Body of pancreas (tissue), 4 donors: ENCODE measurements at regions not wholly inside any gene's neighbourhood (a gene's known extent, or its start where the extent isn't known, plus 50 kb on each side); places are given as distances from the start of the nearest gene placed in this dataset.

ENCODE experiments used
- POLR2A ChIP-seq, 3 donors: fragments of 450-650 bp; IDR thresholded peaks; one replicate each; pipeline ENCODE4 v1.6.1; 2016; ENCODE audit warnings: antibody characterized with exemption in 3 of 3, mild to moderate bottlenecking in 2 of 3
- TF ChIP-seq, protein P1 (sequence below), 7 experiments: fragments of 450-650 bp in 4 of 7; fragments of 200-600 bp in 3 of 7; sonication (generic) in 3 of 7; IDR thresholded peaks; one replicate each; pipeline ENCODE4 v1.5.1; 2016 to 2019; ENCODE audit warnings: antibody characterized with exemption in 7 of 7

- no peak for TF ChIP-seq POLR2A (IDR thresholded peaks at IDR 0.05)
- TF ChIP-seq, protein P1, sequence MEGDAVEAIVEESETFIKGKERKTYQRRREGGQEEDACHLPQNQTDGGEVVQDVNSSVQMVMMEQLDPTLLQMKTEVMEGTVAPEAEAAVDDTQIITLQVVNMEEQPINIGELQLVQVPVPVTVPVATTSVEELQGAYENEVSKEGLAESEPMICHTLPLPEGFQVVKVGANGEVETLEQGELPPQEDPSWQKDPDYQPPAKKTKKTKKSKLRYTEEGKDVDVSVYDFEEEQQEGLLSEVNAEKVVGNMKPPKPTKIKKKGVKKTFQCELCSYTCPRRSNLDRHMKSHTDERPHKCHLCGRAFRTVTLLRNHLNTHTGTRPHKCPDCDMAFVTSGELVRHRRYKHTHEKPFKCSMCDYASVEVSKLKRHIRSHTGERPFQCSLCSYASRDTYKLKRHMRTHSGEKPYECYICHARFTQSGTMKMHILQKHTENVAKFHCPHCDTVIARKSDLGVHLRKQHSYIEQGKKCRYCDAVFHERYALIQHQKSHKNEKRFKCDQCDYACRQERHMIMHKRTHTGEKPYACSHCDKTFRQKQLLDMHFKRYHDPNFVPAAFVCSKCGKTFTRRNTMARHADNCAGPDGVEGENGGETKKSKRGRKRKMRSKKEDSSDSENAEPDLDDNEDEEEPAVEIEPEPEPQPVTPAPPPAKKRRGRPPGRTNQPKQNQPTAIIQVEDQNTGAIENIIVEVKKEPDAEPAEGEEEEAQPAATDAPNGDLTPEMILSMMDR (IDR thresholded peaks at IDR 0.05) = no peak
Observed at GRCh38 chr3:154818676-154819255, 261.4 kb upstream of the MME start.
